GM19351 (cell line): ENCODE measurements at regions not wholly inside any gene's neighbourhood (a gene's known extent, or its start where the extent isn't known, plus 50 kb on each side); places are given as distances from the start of the nearest gene placed in this dataset.

Source experiments
- ATAC-seq: cut with Tn5 transposase; IDR thresholded peaks from one replicate; pipeline ENCODE4 v1.9.1; 2021; ENCODE audit warnings: mild to moderate bottlenecking, moderate library complexity; ENCODE audit not compliant: unreplicated experiment

DNA sequence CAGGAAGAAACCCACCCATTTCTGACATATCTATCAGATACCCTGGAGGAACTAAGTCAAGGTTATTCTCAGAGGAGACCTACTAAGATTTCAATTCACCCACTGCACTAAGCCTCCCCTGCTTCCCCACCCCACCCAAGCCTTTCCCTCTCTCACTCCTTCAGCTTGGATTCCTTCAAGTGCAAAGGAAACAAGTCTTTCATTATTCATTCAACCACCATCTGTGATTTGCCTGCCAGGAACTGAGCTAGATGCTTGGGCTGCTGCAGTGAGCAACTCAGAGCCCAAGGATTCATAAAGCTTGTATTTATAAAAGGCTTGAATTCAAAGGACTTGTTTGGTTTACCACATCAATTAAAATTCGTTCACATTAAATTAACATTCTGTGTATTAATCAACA lies 161.3 kb downstream of the GXYLT1 start:
- ATAC-seq, result no peak

DNA sequence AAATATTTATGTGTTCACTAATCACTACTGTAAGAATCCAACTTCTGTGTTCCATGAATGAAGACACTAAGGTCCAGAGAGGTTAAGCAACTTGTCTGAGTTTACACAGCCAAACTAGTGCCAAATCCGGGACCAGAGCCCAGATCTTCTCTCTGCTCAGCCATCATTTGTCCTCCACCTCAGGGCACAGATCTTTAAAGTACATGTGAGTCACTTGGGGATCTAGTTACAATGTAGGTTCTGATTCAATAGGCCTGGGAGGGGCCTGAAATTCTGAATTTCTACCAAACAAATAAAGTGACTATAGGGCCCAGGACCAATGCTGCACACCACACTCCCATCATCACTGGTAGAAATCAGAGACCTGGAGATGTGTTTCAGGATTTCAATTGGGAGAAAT lies 162.9 kb downstream of the GXYLT1 start:
- no peak for ATAC-seq

DNA sequence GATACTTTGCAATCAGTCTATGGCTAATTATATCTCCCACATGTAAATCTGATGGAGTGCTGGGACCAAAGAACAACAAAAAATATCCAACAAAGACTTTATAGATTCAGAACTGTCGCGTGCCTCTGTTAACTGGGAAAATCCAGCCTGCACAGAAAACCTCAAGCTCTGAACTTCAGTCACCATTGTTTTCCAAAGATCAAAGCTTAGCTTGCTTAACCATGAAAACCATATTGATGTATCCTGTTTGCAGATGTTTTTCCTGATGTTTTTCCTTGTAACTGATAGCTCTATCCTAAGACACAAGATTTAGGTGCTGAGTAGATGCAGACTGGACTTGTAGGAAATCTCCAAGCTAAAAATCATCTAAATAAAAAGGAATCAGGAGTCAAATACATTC lies 163.7 kb downstream of the GXYLT1 start:
- ATAC-seq, result no peak

DNA sequence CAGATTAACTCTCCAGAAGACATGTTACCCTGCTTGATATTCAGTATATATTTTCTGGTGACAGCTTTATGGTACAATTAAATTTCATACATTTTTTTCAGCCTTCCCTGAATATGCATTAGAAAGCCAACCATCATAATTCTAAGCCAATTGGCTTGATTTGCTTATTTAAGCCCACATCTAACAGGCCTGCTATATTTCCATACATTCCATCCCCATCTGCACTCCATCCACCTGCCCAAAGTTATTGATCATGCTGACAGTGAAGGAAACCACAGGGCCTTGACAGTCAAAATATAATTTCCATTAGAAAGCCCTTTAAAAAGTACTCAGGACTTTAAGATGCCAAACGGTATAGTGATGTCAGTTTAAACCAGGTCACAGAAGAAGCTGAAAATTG lies 164.3 kb downstream of the GXYLT1 start:
- ATAC-seq, result no peak

DNA sequence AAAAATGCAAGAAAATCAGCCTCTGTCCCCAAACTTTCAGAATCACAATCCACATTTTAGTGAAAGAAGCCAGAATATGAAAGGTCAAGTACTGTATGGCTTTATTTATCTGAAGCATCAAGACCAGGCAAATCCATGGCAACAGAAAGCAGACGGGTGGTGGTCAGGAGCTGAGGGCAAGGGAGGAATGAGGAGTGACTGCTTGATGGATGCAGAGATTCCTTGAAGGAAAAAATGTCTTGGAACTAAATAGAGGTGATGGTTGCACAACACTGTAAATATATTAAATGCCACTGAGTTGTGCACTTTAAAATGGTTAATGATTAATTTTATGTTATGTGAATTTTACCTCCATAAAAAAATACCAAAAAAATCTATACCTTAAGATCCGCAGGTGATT lies 165.1 kb downstream of the GXYLT1 start:
- ATAC-seq, result no peak

DNA sequence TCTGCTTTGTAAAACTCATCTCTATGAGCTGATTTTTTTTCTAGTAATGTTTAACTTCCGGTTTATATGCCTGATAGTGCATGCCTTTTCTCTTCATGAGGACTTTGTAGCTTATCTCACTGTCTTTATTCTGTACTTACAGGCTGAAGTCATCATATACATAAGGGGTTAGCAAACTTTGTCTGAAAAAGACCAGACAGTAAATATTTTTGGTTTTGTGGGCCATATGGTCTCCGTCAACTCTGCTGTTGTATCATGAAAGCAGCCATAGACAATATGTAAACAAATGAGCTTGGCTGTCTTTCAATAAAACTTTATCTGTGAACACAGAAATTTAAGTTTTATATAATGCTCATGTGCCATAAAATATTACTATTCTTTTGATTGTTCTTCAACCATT lies 172.1 kb downstream of the GXYLT1 start:
- ATAC-seq, result no peak

DNA sequence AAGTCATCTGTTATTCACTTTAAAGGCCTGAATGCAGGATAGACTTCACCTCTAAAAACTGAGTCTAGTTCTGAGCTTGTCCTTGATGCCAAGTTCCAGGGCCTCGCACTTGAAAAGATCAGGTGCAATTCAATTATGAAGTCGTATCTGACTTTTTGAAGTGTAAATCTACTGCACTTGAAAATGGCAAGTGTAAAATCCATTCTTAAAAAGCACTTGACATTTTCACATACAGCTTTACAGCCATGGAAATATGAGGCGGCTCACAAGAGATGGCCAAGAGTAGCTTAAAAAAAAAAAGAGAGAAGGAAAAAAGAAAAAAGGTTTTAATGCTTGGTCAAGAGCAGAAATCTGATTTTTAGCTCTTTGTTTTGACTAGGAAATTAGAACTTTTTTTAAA lies 172.5 kb downstream of the GXYLT1 start:
- no peak for ATAC-seq

DNA sequence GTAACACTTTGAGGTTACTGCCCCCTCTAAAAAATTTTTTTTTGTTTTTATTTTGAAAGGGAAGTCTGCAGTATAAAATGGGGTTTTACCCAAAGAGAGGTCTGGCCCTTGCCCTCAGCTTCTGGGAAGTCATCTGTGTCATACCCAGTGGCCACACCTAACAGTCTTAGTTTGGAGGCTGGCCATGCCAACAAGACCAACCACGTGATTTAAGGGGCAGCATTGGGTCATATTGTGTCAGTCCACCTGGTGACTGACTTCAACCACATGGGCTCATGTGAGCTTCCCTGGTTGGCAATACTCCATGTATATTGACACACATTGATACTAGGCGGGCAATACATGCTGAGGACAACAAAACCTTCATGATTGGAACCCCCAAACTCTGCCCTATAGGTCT lies 173.9 kb downstream of the GXYLT1 start:
- ATAC-seq, result no peak

DNA sequence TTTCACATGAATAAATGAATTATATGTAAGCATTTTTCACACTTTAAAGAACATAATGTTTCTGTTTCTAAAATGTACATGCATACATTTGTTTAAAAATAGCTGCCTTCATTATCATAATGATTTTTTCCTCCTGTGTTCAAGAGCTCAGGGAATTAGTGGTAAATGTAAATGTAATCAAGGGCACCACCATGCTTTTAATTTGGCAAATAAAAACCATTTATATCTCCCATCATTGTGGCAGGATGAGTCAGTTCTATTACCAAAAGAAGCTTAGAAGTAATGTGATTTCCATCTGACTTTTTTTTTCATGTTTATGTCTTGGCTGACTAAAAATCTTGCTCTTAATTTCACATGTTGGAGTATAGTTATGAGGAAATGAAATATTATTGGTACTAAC lies 176.1 kb downstream of the GXYLT1 start:
- ATAC-seq, result no peak

DNA sequence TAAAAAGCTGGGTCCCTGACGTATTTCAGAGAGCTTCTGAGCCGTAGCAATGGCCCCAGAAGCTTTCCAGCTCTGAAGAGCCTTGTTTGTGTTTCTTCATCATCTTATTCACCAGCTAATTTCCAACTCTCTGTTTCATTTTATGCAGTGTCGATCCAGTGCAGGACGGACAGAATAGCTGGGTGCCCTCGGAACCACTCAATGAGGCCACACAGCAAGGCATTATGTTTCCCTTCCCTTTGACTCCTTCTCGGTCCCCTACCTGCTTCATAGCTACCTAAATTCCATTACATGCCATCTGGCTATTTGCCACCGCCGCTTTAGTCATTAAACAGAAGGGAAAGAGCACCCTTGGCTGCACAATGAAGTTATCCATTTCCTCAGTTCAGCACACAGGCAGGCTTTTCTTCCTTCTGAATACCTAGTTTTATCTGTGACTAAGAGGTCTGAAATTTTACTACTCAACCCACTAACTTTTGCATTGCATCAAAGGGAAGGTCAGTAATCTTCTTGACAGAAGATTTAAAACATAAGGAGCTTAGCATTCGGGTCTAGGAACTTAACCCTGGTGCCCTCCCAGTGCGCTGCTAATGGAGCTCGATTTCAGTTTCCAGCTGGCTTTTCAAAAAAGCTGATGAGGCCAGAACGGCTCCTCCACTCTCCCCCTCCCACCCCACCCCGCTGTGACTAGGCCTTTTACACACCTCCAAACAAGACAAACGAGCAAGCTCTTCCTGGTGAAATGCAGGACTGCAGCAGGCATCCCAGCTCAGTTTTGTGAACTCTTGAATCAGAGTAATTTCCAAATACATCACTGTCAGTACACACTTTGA lies 176.8 kb downstream of the GXYLT1 start:
- ATAC-seq, result no peak

DNA sequence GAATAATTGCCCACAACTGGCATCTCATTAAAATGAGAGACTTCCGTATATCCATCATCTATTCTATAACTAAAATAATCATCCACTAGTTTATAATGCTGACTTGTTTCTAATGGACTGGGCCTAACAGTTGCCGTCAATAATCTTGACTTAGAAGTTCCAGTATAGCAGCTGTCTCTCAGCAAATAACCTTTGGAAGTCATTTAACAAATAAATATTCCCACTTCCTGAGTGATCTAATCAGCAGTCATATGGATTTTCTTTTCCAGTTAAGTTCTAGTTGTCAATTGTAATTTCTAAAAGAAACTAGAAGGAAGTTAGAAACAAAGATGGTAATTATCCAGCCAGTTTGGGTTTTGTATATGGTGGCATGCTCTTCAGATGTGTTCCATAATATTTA lies 177.8 kb downstream of the GXYLT1 start:
- no peak for ATAC-seq

DNA sequence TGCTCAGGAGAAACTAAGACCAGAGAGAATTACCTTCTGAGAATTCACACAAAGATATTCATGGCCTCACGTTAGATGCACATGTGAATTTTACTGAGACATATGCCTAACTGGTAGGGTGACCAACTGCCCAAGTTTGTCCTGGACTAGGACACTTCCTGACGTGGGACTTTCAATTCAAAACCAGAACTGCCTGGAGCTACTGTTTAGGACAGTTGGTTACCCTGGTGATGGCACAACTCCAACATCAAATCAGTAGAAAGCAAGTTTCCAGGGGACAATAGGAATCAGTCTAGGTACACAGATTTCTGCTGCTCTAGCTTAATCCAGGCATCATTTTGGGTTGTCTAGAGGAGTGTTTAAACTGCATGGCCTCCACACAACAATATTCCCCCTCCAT lies 178.7 kb downstream of the GXYLT1 start:
- ATAC-seq, result no peak

DNA sequence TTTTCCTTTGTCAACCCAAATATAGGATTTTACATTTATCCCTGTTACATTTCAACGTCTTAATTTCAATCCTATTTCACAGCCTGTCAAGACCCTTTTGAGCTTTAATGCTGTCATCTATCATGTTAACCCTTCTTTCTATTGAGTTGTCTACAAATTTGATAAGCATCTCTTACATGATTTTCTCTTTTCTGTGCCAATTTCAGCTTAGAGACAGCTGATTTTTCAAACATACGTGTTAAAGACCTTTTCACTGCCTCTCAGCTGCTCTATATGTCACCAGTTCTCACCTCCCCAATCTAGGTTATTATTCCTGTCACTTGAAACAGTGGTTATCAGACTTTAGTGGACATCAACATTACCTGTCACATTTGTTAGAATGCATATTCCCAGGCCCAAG lies 181.3 kb downstream of the GXYLT1 start:
- no peak for ATAC-seq

DNA sequence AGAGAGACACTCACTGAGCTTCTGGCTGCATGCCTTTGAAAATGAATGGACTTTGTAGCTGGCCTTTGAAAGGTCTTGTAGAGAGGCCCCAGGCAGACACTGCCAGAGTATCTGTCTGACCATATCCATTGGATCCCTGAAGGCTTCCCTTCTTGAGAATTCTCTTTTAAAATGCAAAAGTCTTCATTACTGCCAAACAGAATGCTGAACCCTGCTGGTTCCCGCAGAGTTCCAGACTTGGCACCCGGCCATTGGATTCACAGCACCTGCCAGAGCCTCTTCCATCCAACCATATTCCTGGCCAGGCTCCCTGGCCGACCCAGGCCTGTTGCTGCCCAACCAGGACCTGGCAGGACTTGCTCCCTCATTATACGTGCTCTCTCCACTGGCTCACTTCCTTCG lies 182.5 kb downstream of the GXYLT1 start:
- no peak for ATAC-seq

DNA sequence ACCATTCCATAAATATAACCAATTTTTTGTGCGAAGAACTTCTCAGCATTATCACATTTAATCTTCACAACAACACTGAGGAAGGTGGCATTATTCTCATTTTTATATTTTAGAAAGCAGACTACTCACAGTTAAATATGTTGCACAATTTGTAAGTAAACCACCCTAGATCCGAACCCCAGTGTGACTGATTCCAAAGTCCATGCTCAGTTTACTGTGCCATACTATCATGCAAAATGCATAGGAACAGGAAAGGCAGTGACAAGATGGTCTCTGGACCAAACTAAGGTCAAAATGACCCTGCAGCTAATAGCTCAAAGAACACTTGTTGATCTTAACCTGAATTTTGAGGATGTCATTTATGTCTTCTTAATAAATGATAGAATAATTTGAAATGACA lies 185.4 kb downstream of the GXYLT1 start:
- no peak for ATAC-seq

DNA sequence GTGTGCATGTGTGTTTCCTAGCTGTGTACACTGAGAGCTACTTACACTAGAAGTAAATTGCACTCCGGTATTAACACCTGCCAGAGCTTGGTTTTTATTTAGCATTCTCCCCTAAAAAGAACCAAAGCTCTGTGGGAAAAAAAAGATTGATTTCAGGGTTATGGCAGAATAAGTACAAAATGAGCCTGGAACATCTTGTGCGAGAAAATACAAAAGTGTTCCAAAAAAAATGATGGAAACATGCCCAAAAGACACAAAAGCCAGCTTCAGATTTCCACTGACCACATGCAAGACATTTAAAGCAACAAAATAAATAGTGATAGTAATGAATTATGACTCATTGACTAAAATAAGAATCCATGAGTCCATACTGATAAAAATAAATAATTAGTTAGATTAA lies 188.3 kb downstream of the GXYLT1 start:
- ATAC-seq, result no peak

DNA sequence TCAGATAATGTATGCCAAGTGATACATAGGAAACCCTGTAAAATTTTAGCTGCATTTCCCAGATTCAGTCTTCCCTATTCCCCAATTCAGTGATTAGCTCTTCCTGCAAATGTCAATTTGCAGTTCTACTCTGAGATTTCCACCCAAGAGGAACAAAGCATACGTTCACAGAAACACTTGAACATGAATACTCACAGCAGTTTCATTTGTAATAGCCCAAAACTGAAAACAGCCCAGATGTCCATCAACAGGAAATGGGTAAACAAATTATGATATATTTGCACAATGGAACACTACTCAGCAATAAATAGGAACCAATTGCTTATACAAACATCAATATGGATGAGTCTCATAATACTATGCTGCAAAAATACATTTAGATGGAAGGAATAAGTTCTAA lies 194.2 kb downstream of the GXYLT1 start:
- ATAC-seq, result peak; percentile 77

DNA sequence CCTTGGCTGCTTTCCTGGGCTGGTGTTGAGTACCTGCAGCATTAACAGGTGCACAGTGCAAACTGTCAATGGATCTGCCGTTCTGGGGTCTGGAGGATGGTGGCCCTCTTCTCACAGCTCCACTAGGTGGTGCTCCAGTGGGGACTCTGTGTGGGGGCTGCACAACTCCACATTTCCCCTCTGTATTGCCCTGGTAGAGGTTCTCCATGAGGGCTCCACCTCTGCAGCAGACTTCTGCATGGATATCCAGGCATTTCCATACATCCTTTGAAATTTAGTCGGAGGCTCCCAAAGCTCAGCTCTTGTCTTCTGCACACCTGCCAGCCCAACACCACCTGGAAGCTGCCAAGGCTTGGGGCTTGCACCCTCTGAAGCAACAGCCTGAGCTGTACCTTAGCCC lies 198.6 kb downstream of the GXYLT1 start:
- ATAC-seq, result no peak

DNA sequence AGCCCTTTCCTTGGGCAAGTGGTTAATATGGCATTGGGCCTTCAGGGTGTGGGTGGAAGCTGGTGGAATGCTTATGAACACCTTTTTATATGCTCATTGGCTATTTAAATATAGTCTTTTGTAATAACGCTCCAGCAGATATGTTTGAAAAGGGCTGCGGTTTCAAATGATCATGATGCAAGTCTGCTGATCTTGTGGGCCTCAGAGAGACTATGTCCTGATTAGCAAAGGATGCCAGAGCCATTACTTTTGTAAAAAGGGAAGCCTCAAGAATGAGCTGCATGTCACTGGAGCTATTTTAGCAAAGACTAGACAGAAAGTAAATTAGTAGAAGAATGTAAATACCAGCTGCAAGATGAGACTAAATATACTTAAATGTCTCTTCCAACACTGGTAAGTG lies 200.5 kb downstream of the GXYLT1 start:
- no peak for ATAC-seq

DNA sequence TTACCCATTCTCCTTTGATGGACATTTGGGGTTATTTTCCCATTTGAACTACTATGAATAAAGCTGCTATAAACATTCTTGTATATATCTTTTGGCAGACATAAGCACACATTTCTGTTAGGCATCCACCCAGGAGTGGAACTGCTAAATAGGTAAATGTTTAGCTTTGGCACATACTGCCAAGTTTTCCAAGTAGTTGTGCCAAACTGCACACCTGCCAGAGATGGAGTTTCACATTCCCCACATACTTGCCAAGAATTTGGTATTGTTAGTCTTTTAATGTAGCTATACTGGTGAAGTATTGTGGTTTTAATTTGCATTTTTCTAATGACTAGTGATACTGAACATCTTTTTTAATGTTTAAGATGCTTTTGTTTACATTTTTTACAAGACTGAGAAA lies 201.0 kb downstream of the GXYLT1 start:
- ATAC-seq, result no peak

DNA sequence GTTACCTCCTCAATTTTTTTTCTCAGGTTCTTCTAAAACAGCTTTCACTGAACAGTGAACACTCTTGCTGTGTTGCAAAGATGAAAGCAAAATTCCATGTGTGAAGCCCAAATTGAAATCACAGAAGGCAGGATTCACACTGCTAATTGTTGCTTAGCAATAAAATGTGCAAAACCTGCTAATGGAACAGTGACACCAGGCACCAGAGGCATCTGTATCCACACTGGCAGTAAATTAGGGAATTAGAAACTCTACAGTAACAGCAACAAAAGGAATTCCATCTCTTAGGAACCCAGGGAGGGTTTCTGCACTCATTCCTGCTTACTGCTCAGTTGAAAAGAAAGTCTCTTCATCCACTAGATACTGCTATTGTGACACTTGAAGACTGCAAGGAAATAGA lies 202.3 kb downstream of the GXYLT1 start:
- no peak for ATAC-seq

DNA sequence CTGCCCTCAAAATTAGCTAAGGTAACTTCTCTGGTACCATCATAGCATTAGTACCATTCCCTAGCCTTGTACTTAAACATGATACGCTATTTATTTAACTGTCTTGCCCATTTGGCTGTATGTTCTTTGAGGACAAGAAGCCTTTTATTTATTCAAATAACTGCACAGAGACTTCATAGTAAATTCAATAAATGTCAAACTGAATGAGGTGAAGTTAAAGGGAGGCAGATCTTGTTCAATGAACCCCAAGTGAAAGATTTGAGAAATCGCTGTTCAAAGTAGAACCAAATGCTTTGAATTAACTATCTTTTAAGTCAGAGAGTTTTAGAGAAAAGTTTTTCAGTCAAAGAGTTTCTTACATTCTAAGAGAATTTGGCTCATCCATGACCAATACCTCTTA lies 203.6 kb downstream of the GXYLT1 start:
- no peak for ATAC-seq

DNA sequence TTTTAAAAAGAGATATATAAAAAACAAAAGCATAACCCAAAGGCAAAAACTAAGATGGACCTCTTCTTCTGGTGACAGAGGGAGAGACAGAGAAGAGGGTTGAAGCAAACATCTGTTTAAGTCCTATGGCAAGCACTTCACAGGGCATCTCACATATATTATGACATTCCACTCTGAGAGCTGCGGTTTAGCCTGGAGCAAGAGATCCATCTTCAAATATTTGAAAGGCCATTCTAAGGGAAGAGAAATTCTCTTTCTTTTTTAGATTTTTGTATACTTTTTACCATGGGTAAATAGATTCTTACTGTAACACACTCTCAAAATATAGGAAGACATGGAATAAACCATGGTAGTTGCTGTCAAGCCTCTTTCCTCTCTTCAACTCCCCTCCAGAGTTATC lies 204.1 kb downstream of the GXYLT1 start:
- no peak for ATAC-seq
